BLaER1 treated with 17β-estradiol and CSF1 and Interleukin-3, amounts not matched to agents 10 nM and 100 nM (cell line): ENCODE measurements at regions not wholly inside any gene's neighbourhood (a gene's known extent, or its start where the extent isn't known, plus 50 kb on each side); places are given as distances from the start of the nearest gene placed in this dataset.
"Not testable (repeated sequence)": the region's sequence is repeated elsewhere in the genome, so short reads cannot be mapped to it uniquely, and the experiment has no call there.

ENCODE experiments used
- H3K27ac ChIP-seq, 11 experiments: shearing (Covaris generic); formaldehyde crosslinking; 2 replicates each; pipeline ENCODE4 v1.8.1; 2022
- H3K27me3 ChIP-seq, 11 experiments: shearing (Covaris generic); formaldehyde crosslinking; 2 replicates each; pipeline ENCODE4 v1.8.1; 2022
- H3K36me3 ChIP-seq, 11 experiments: shearing (Covaris generic); formaldehyde crosslinking; 2 replicates each; pipeline ENCODE4 v1.8.1; 2022
- H3K4me1 ChIP-seq, 10 experiments: shearing (Covaris generic); formaldehyde crosslinking; 2 replicates each; pipeline ENCODE4 v1.8.1; 2022
- H3K4me2 ChIP-seq, 11 experiments: shearing (Covaris generic); formaldehyde crosslinking; 2 replicates each; pipeline ENCODE4 v1.8.1; 2022
- H3K4me3 ChIP-seq, 10 experiments: shearing (Covaris generic); formaldehyde crosslinking; 2 replicates each; pipeline ENCODE4 v1.8.1; 2022
- H3K9ac ChIP-seq, 11 experiments: shearing (Covaris generic); formaldehyde crosslinking; 2 replicates each; pipeline ENCODE4 v1.8.1; 2022
- H3K9me3 ChIP-seq, 11 experiments: shearing (Covaris generic); formaldehyde crosslinking; replicated peaks in 1 of 11; 2 replicates each; pipeline ENCODE4 v1.8.1; 2022
- H4K20me1 ChIP-seq, 11 experiments: shearing (Covaris generic); formaldehyde crosslinking; 2 replicates each; pipeline ENCODE4 v1.8.1; 2022
- Cebpa-rat ChIP-seq, 11 experiments: shearing (Covaris generic); IDR thresholded peaks; 2 replicates each; pipeline ENCODE4 v1.8.1; 2022

DNA sequence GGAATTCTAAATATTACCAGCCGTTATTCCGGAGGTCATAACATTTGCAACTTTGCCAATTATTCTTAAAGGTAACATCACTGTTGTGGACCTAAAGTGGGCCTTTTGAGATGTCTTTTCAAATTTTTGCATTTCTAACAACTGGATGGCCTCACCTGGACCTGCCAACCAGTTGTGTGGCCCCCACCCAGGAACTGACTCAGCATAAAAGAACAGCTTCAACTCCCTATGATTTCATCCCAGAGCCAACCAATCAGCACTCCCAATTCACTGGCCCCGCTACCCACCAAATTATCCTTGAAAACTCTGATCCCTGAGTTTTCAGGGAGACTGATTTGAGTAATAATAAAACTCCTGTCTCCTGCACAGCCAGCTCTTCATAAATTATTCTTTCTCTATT lies 489.7 kb upstream of the LMCD1 start:
- no peak overlapping the region for H3K4me2 ChIP-seq
- H4K20me1 ChIP-seq: no peaks in the 10 kb centered on the region

DNA sequence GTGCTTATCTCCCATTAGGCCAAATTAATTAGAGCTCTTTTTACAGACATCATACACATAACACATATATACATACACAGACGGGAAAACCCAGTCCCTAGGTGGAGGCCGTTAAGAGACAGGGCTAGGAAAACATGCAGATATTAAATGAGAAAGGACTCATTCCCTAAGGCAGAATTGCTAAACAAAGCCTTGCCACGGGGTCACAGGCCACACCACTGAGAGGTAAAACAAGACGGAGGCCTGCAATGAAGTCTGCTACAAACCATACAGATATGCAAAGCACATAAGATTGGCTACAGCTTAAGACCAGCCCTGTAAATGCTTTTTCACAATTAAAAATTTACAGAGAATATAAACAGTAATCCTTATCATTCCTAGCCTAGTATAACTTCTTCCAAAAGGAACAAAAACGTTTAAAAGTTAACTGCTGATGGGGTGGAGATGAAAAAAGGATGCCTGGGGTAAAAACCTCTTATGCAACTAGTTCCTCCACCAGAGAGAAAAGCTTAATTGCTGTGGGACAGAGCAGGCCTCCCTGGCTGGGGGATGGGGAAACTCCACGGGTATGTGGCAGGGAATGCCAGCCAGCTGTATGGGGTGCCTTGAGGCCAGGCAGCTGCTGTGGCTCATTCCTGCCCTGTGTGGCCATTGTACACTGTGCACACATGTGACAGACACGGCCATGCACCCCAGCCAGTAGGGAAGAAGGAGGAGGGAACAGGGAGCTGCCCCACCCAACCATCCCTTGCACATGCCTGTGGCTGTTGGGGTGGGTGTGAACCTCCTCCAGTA lies 481.4 kb upstream of the LMCD1 start:
- H3K9ac ChIP-seq: no peak overlapping the region
- H3K9me3 ChIP-seq: peaks cover 0 to 13% (median 3%) of the 10 kb centered on the region in 11 experiments; a peak in 6 of 22 replicates
- H3K4me1 ChIP-seq: no peaks in the 10 kb centered on the region
- H3K4me3 ChIP-seq: no peak overlapping the region
- H3K27ac ChIP-seq: no peak overlapping the region
- no peak overlapping the region for H3K4me2 ChIP-seq
- H3K36me3 ChIP-seq: no peaks in the 10 kb centered on the region
- TF ChIP-seq Cebpa-rat (IDR thresholded peaks at IDR 0.05): no peak
- no peaks in the 10 kb centered on the region for H3K27me3 ChIP-seq
- H4K20me1 ChIP-seq: no peaks in the 10 kb centered on the region

More for the DNA sequence above, 489.7 kb upstream of the LMCD1 start:
- Histone ChIP-seq H3K4me3 (no peak overlapping the region), H3K9ac (no peak overlapping the region), H3K27ac (no peak overlapping the region), H3K27me3 (no peaks in the 10 kb centered on the region), H3K9me3 (peaks cover 0 to 12% (median 0%) of the 10 kb centered on the region in 11 experiments; a peak in 4 of 22 replicates), H3K4me1 (no peaks in the 10 kb centered on the region), H3K36me3 (no peaks in the 10 kb centered on the region)
- TF ChIP-seq Cebpa-rat (IDR thresholded peaks at IDR 0.05): no peak

DNA sequence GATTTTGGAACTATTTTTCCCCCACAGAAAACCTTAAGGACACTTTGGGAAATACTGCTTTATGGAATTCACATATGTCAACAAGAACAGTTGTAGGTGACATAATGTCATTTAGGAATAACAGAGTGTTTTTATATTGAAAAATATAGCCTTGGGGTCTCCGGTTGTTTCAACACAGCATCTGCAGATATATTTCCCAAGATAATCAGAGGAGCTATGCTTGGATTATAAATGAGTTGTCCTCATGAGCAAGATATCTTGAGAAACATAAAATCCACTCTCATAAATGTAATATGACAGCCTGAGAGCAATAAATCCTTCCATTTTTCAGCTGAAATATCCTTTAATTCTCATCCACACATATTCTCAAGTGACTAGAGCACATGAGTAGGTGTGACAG lies 473.7 kb upstream of the LMCD1 start:
- H3K27me3 ChIP-seq: no peaks in the 10 kb centered on the region
- no peak for TF ChIP-seq Cebpa-rat (IDR thresholded peaks at IDR 0.05)
- H3K27ac ChIP-seq: no peak overlapping the region
- no peak overlapping the region for H3K4me2 ChIP-seq
- no peaks in the 10 kb centered on the region for H4K20me1 ChIP-seq
- H3K4me1 ChIP-seq: no peaks in the 10 kb centered on the region
- no peak overlapping the region for H3K9ac ChIP-seq
- H3K9me3 ChIP-seq: peaks cover 0 to 8% (median 7%) of the 10 kb centered on the region in 11 experiments; a peak in 6 of 22 replicates
- H3K4me3 ChIP-seq: no peak overlapping the region
- H3K36me3 ChIP-seq: no peaks in the 10 kb centered on the region

DNA sequence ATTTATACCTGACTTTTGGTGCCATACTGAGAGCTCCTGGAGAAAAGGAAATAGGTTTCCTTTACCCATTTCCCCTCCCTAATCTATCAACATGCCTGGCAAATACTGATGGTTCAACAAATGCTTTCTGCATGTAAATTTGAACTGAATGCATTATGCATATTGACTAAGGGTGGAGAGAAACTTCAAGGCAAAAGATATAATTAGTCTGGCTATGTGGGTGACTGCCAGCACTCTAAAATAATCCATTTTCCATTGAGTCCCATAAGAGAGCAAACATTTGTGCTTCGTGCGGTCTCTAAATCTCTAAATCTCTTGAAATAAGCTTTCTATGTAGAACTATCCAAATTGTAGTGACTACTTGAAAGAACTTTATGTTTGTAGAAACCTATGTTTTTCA lies 451.3 kb upstream of the LMCD1 start:
- no peaks in the 10 kb centered on the region for H3K36me3 ChIP-seq
- H3K27me3 ChIP-seq: no peaks in the 10 kb centered on the region
- no peak for TF ChIP-seq Cebpa-rat (IDR thresholded peaks at IDR 0.05)
- H3K4me1 ChIP-seq: no peaks in the 10 kb centered on the region
- H3K4me2 ChIP-seq: no peak overlapping the region
- no peak overlapping the region for H3K27ac ChIP-seq
- H3K9ac ChIP-seq: no peak overlapping the region
- no peaks in the 10 kb centered on the region for H3K9me3 ChIP-seq
- no peaks in the 10 kb centered on the region for H4K20me1 ChIP-seq
- H3K4me3 ChIP-seq: no peak overlapping the region

DNA sequence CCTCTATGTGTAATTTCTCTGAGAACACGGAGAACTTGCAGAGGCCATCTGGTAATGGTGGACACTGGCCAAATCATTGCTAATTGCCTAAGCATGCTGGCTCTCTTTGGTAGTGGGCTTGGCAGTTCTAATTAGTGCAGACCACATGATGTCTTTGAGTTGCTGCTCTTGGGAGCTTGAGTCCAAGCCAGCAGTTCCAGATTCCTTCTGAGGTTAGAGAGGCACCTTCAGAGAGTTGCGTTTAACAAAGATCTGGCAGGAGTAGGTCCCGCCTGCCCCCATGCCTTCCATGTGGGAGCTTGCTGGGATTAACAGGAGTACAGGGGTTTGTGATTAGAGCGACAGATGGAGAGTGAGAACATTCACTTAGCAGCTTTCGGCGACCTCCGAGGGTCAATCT lies 449.0 kb upstream of the LMCD1 start:
- Histone ChIP-seq H3K4me1 (no peaks in the 10 kb centered on the region), H3K4me3 (no peak overlapping the region), H3K36me3 (no peaks in the 10 kb centered on the region), H3K9ac (no peak overlapping the region), H3K9me3 (no peaks in the 10 kb centered on the region), H3K27ac (no peak overlapping the region), H3K4me2 (no peak overlapping the region), H4K20me1 (no peaks in the 10 kb centered on the region), H3K27me3 (no peaks in the 10 kb centered on the region)
- no peak for TF ChIP-seq Cebpa-rat (IDR thresholded peaks at IDR 0.05)

DNA sequence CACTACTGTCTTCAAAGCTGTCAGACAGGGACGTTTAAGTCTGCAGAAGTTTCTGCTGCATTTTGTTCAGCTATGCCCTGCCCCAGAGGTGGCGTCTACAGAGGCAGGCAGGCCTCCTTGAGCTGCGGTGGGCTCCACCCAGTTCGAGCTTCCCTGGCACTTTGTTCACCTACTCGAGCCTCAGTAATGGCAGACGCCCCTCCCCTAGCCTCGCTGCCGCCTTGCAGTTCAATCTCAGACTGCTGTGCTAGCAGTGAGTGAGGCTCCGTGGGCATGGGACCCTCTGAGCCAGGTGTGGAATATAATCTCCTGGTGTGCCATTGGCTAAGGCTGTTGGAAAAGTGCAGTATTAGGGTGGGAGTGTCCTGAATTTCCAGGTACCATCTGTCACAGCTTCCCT lies 433.5 kb upstream of the LMCD1 start:
- not testable (repeated sequence) for H3K4me1 ChIP-seq, H3K4me3 ChIP-seq, H3K9me3 ChIP-seq, H3K36me3 ChIP-seq, H3K27me3 ChIP-seq, H3K27ac ChIP-seq, H3K9ac ChIP-seq, H3K4me2 ChIP-seq, H4K20me1 ChIP-seq

DNA sequence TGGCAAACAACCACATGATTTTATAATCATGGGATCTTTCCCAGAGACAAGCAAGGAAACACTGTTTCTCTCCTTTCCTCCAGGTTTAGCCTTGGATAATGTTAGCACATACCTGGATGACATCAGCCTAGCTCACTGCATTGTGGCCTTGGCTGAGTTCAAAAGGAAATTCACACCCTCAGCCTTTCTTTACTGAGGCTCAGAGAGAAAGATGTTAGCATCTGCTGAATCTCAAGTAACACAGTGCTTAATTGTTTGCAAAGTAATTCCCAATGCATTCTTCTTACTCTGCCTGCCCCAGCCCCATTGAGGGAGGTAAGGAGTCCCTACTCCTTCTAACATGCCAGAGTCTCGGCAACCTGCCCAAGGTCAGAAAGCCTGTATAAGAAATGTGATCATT lies 432.2 kb upstream of the LMCD1 start:
- Histone ChIP-seq H3K9ac (no peak overlapping the region), H4K20me1 (no peaks in the 10 kb centered on the region), H3K36me3 (no peaks in the 10 kb centered on the region), H3K27ac (no peak overlapping the region), H3K4me3 (no peak overlapping the region), H3K9me3 (no peaks in the 10 kb centered on the region; a peak in 2 of 22 replicates), H3K4me2 (no peak overlapping the region), H3K27me3 (no peaks in the 10 kb centered on the region), H3K4me1 (no peaks in the 10 kb centered on the region)
- no peak for TF ChIP-seq Cebpa-rat (IDR thresholded peaks at IDR 0.05)

DNA sequence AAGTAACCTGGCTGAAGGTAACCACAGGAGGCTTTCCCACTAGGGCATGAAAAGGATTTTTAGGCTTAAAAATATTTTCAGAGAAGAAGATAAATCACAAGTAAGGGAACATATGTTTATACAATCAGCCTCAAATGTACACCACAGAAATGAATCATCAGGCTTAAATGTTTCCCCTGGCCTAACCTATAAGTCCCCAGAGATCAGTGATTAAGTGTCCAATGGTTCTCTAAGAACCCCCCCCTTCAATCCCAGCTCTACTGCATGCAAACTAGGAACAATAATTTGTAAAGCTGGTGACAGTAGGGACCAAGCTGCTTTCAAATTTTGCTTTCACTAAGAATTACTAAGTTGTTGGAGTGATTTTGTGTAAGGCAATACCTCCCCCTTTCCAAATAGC lies 431.6 kb upstream of the LMCD1 start:
- Histone ChIP-seq H3K4me3 (no peak overlapping the region), H3K27me3 (no peaks in the 10 kb centered on the region), H3K4me2 (no peak overlapping the region), H3K4me1 (no peaks in the 10 kb centered on the region), H3K27ac (no peak overlapping the region), H3K36me3 (no peaks in the 10 kb centered on the region), H3K9ac (no peak overlapping the region), H3K9me3 (no peaks in the 10 kb centered on the region; a peak in 2 of 22 replicates), H4K20me1 (no peaks in the 10 kb centered on the region)
- TF ChIP-seq Cebpa-rat (IDR thresholded peaks at IDR 0.05): no peak

DNA sequence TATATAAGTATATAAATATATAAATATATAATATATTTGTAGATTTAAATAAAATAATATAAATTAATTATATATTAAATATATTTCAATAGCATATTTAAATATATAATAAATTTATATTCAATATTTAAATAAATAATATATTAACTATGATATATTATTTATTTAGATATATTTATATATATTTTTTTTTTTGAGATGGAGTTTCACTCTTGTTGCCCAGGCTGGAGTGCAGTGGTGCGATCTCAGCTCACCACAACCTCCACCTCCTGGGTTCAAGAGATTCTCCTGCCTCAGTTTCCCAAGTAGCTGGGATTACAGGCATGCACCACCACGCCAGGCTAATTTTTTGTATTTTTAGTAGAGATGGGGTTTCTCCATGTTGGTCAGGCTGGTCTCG lies 426.9 kb upstream of the LMCD1 start:
- not testable (repeated sequence) for H3K4me1 ChIP-seq, H3K4me2 ChIP-seq, H3K9me3 ChIP-seq, H3K36me3 ChIP-seq, H4K20me1 ChIP-seq, H3K4me3 ChIP-seq, H3K27ac ChIP-seq, H3K9ac ChIP-seq, H3K27me3 ChIP-seq

DNA sequence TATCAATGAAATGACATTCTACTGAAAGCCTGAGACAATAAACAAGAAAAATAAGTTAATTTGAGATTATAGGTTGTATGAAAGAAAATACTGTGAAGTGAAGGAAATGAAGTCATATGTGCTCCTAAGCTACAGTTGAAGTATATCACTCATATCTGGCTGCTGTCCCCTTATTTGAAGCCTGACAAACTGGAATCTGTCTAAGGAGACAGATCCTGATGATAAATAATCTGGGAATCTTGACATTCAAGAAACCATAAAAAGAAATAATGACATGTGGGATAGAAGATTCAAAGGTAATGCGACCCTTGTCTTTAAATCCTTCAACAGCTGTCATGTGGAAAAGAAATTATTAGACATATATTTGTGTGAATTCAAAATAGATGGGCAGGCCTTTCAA lies 424.5 kb upstream of the LMCD1 start:
- no peaks in the 10 kb centered on the region for H3K4me1 ChIP-seq
- H3K4me3 ChIP-seq: no peak overlapping the region
- H3K9me3 ChIP-seq: no peaks in the 10 kb centered on the region; a peak in 1 of 22 replicates
- H3K4me2 ChIP-seq: no peak overlapping the region
- H3K9ac ChIP-seq: no peak overlapping the region
- no peak overlapping the region for H3K27ac ChIP-seq
- H3K27me3 ChIP-seq: no peaks in the 10 kb centered on the region
- H3K36me3 ChIP-seq: no peaks in the 10 kb centered on the region
- no peaks in the 10 kb centered on the region for H4K20me1 ChIP-seq
- no peak for TF ChIP-seq Cebpa-rat (IDR thresholded peaks at IDR 0.05)
